CD14-positive monocyte (primary cell): ENCODE measurements at regions not wholly inside any gene's neighbourhood (a gene's known extent, or its start where the extent isn't known, plus 50 kb on each side); places are given as distances from the start of the nearest gene placed in this dataset.

ENCODE experiments used
- DNase-seq, 3 donors: peaks; one replicate each; pipeline ENCODE4 v3.0.0-alpha.2; 2011 to 2022
- H2AFZ ChIP-seq: 2 replicates; pipeline ENCODE4 v1.6.0; 2012; ENCODE audit warnings: mild to moderate bottlenecking, low read depth, low read length, inconsistent platforms; ENCODE audit not compliant: insufficient read depth, poor library complexity, severe bottlenecking
- H3K27ac ChIP-seq, 2 donors: 1 replicate in 1 of 2; 2 replicates in 1 of 2; pipeline ENCODE4 v1.5.1; 2012 to 2013; ENCODE audit warnings: low read length in 2 of 2, control low read depth in 1 of 2, inconsistent platforms in 1 of 2, low read depth in 1 of 2, mild to moderate bottlenecking in 1 of 2
- H3K27me3 ChIP-seq, 2 donors: one replicate each; pipeline versions ENCODE4 v1.6.0 to v1.6.1; 2011 to 2013; ENCODE audit warnings: low read length in 2 of 2; ENCODE audit not compliant: control insufficient read depth in 2 of 2, insufficient read depth in 2 of 2
- H3K36me3 ChIP-seq, 2 donors: replicated peaks in 1 of 2; 1 replicate in 1 of 2; 2 replicates in 1 of 2; pipeline versions ENCODE4 v1.5.1 to v1.6.1; 2012 to 2013; ENCODE audit warnings: low read length in 2 of 2, control low read depth in 1 of 2, inconsistent platforms in 1 of 2, mild to moderate bottlenecking in 1 of 2; ENCODE audit not compliant: insufficient read depth in 2 of 2, control insufficient read depth in 1 of 2
- H3K4me1 ChIP-seq, 2 donors: 1 replicate in 1 of 2; 2 replicates in 1 of 2; pipeline versions ENCODE4 v1.5.1 to v1.6.1; 2012 to 2013; ENCODE audit warnings: low read length in 2 of 2, control low read depth in 1 of 2, inconsistent platforms in 1 of 2, mild to moderate bottlenecking in 1 of 2, moderate library complexity in 1 of 2; ENCODE audit not compliant: insufficient read depth in 2 of 2, control insufficient read depth in 1 of 2
- H3K4me2 ChIP-seq: replicated peaks from 2 replicates; pipeline ENCODE3; 2012; ENCODE audit warnings: low read length, moderate library complexity, mild to moderate bottlenecking; ENCODE audit not compliant: poor library complexity, severe bottlenecking; ENCODE audit errors: extremely low read depth
- H3K4me3 ChIP-seq, 3 experiments: fragments of 200-600 bp in 1 of 3; sonication (generic) in 1 of 3; replicated peaks in 1 of 3; 1 replicate in 2 of 3; 2 replicates in 1 of 3; pipeline ENCODE4 v1.5.1; 2011 to 2013; ENCODE audit warnings: low read length in 3 of 3, mild to moderate bottlenecking in 3 of 3, control low read depth in 2 of 3, low read depth in 2 of 3, inconsistent platforms in 1 of 3, moderate library complexity in 1 of 3
- H3K79me2 ChIP-seq: 2 replicates; pipeline ENCODE4 v1.6.0; 2012; ENCODE audit warnings: mild to moderate bottlenecking, control low read depth, inconsistent platforms, low read length, moderate library complexity; ENCODE audit not compliant: insufficient read depth
- H3K9ac ChIP-seq: 2 replicates; pipeline ENCODE4 v1.6.0; 2017; ENCODE audit warnings: low read length, mild to moderate bottlenecking; ENCODE audit not compliant: insufficient read depth, poor library complexity, severe bottlenecking
- H3K9me3 ChIP-seq, 2 donors: replicated peaks in 1 of 2; 1 replicate in 1 of 2; 2 replicates in 1 of 2; pipeline versions ENCODE4 v1.5.1 to v1.6.1; 2012 to 2013; ENCODE audit warnings: low read length in 2 of 2, control low read depth in 1 of 2; ENCODE audit not compliant: control insufficient read depth in 1 of 2, insufficient read depth in 1 of 2
- H4K20me1 ChIP-seq: 2 replicates; pipeline ENCODE4 v1.6.0; 2012; ENCODE audit warnings: mild to moderate bottlenecking, low read length, control low read depth, moderate library complexity; ENCODE audit not compliant: insufficient read depth
- H3K27ac Mint-ChIP-seq, 7 donors: one replicate each; pipeline ENCODE4 v1.8.0; 2020; ENCODE audit warnings: mild to moderate bottlenecking in 7 of 7, mixed read lengths in 7 of 7, moderate library complexity in 6 of 7, inconsistent platforms in 2 of 7
- H3K27me3 Mint-ChIP-seq, 3 donors: one replicate each; pipeline ENCODE4 v1.8.0; 2021 to 2022; ENCODE audit warnings: low read depth in 3 of 3, mild to moderate bottlenecking in 3 of 3, mixed read lengths in 3 of 3, moderate library complexity in 3 of 3, inconsistent platforms in 1 of 3
- H3K36me3 Mint-ChIP-seq, 2 donors: one replicate each; pipeline ENCODE4 v1.8.0; 2020; ENCODE audit warnings: mixed read lengths in 2 of 2, inconsistent platforms in 1 of 2, mild to moderate bottlenecking in 1 of 2
- H3K4me1 Mint-ChIP-seq: one replicate; pipeline ENCODE4 v1.8.0; 2020; ENCODE audit warnings: mild to moderate bottlenecking, mixed read lengths
- H3K4me3 Mint-ChIP-seq, 2 donors: one replicate each; pipeline ENCODE4 v1.8.0; 2020; ENCODE audit warnings: mild to moderate bottlenecking in 2 of 2, mixed read lengths in 2 of 2, moderate library complexity in 1 of 2
- H3K9me3 Mint-ChIP-seq, 7 donors: one replicate each; pipeline ENCODE4 v1.8.0; 2020 to 2022; ENCODE audit warnings: mixed read lengths in 7 of 7, mild to moderate bottlenecking in 6 of 7, moderate library complexity in 6 of 7, inconsistent platforms in 2 of 7
- WGBS: methylation state at CpG from one replicate; pipeline ENCODE4 v1.1.5; 2013; ENCODE audit warnings: missing lambda C conversion rate; ENCODE audit not compliant: insufficient coverage; 5-methylcytosine and 5-hydroxymethylcytosine counted together
- intact Hi-C, 2 donors: fragments of 100-400 bp; cut with micrococcal nuclease; formaldehyde crosslinking; loops; one replicate each; pipeline versions ENCODE4 v1.15.0 to v1.15.1; 2023
- TF ChIP-seq, protein P1 (sequence below): fragments of 200-600 bp; IDR thresholded peaks from one replicate; pipeline ENCODE4 v1.8.0; 2022; ENCODE audit warnings: antibody characterized with exemption, mild to moderate bottlenecking

GRCh38 chr15:85974348-85974705, 105.3 kb upstream of the AGBL1 start:
- Mint-ChIP-seq H3K27me3 (peaks cover 0 to 3% (median 2%) of the 10 kb centered on the region in 3 donors), H3K4me1 (no peaks in the 10 kb centered on the region), H3K4me3 (no peak overlapping the region), H3K36me3 (no peaks in the 10 kb centered on the region), H3K9me3 (peaks cover 2 to 18% (median 8%) of the 10 kb centered on the region in 7 donors), H3K27ac (no peak overlapping the region)
- DNase-seq, result no peak
- H3K4me1 ChIP-seq, result no peaks in the 10 kb centered on the region
- no peaks in the 10 kb centered on the region for H4K20me1 ChIP-seq
- H2AFZ ChIP-seq, result no peak overlapping the region
- no peak overlapping the region for H3K4me3 ChIP-seq
- no peaks in the 10 kb centered on the region for H3K79me2 ChIP-seq
- no peak overlapping the region for H3K4me2 ChIP-seq
- TF ChIP-seq, protein P1, sequence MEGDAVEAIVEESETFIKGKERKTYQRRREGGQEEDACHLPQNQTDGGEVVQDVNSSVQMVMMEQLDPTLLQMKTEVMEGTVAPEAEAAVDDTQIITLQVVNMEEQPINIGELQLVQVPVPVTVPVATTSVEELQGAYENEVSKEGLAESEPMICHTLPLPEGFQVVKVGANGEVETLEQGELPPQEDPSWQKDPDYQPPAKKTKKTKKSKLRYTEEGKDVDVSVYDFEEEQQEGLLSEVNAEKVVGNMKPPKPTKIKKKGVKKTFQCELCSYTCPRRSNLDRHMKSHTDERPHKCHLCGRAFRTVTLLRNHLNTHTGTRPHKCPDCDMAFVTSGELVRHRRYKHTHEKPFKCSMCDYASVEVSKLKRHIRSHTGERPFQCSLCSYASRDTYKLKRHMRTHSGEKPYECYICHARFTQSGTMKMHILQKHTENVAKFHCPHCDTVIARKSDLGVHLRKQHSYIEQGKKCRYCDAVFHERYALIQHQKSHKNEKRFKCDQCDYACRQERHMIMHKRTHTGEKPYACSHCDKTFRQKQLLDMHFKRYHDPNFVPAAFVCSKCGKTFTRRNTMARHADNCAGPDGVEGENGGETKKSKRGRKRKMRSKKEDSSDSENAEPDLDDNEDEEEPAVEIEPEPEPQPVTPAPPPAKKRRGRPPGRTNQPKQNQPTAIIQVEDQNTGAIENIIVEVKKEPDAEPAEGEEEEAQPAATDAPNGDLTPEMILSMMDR, result no peak
- H3K9me3 ChIP-seq, result peaks cover 6 to 8% of the 10 kb centered on the region in 2 donors
- H3K27me3 ChIP-seq, result no peaks in the 10 kb centered on the region
- no peak overlapping the region for H3K27ac ChIP-seq
- no CpG with 5 or more reads among the region's 3 CpGs for WGBS
- intact Hi-C loops, result no loop called here
- H3K9ac ChIP-seq, result no peak overlapping the region
- no peaks in the 10 kb centered on the region for H3K36me3 ChIP-seq

- no CpG with 5 or more reads among the region's 3 CpGs for whole genome bisulfite sequencing
- no peak for DNase-seq
- no peaks in the 10 kb centered on the region for H3K79me2 ChIP-seq
These were observed 104.9 kb upstream of the AGBL1 start for GRCh38 chr15:85974742-85975141.

More at GRCh38 chr15:85974742-85975141, 104.9 kb upstream of the AGBL1 start:
- TF ChIP-seq, protein P1, result no peak
- Histone ChIP-seq H3K4me3 (no peak overlapping the region), H3K27me3 (no peaks in the 10 kb centered on the region), H3K4me1 (no peaks in the 10 kb centered on the region), H3K9me3 (peaks cover 7 to 8% of the 10 kb centered on the region in 2 donors), H3K4me2 (no peak overlapping the region), H3K9ac (no peak overlapping the region), H3K27ac (no peak overlapping the region), H4K20me1 (no peaks in the 10 kb centered on the region), H3K36me3 (no peaks in the 10 kb centered on the region), H2AFZ (no peak overlapping the region)
- Mint-ChIP-seq H3K27me3 (peaks cover 0 to 3% (median 2%) of the 10 kb centered on the region in 3 donors), H3K36me3 (no peaks in the 10 kb centered on the region), H3K4me3 (no peak overlapping the region), H3K9me3 (peaks cover 3 to 18% (median 10%) of the 10 kb centered on the region in 7 donors), H3K27ac (no peak overlapping the region), H3K4me1 (no peaks in the 10 kb centered on the region)
- intact Hi-C loops, result no loop called here
